ENCODE measurements at regions not wholly inside any gene's neighbourhood (a gene's known extent, or its start where the extent isn't known, plus 50 kb on each side); places are given as distances from the start of the nearest gene placed in this dataset.

GRCh38 chr11:79623375-79623774 lies 182.5 kb upstream of the TENM4 start (continued):
- TF ChIP-seq ZNF33B (CRISPR knock-in tag; IDR thresholded peaks at IDR 0.05): no peak
- TF ChIP-seq CENPT (CRISPR knock-in tag; IDR thresholded peaks at IDR 0.05; ENCODE audit: low read depth): no peak
- no peak for TF ChIP-seq RELA (CRISPR knock-in tag; IDR thresholded peaks at IDR 0.05)
- TF ChIP-seq U2AF1 (optimal IDR thresholded peaks at IDR 0.05; ENCODE audit: low read depth, low read length): no peak
- TF ChIP-seq ZNF235 (CRISPR knock-in tag; IDR thresholded peaks at IDR 0.05; ENCODE audit: borderline replicate concordance): no peak

- H2AFZ ChIP-seq (ENCODE audit: low read length): no peak overlapping the region
- ChIA-PET POLR2A (no interaction called here), CTCF (ENCODE audit: low intra/inter-chr PET ratio, low total read pairs) (no interaction called here)
- H3K27me3 ChIP-seq (ENCODE audit: control insufficient read depth in 1 of 2, insufficient read depth in 2 of 2, low read length in 2 of 2): no peaks in the 10 kb centered on the region
- no peaks in the 10 kb centered on the region for H3K4me1 ChIP-seq (ENCODE audit: insufficient read depth, low read length)
- no peaks in the 10 kb centered on the region for H3K79me2 ChIP-seq (ENCODE audit: insufficient read depth, low read length)
- DNase-seq (ENCODE audit: low spot score) (no peak), FAIRE-seq (no peak), ATAC-seq (no peak)
- TF ChIP-seq ZNF280D (CRISPR knock-in tag; IDR thresholded peaks at IDR 0.05) (no peak), IRX3 (CRISPR knock-in tag; IDR thresholded peaks at IDR 0.05; ENCODE audit: borderline replicate concordance, low read depth) (no peak), MTF2 (CRISPR knock-in tag; IDR thresholded peaks at IDR 0.05; ENCODE audit: borderline replicate concordance) (no peak), ZNF329 (CRISPR knock-in tag; IDR thresholded peaks at IDR 0.05; ENCODE audit: low read depth) (no peak), ZNF263 (CRISPR knock-in tag; IDR thresholded peaks at IDR 0.05) (no peak), ISL2 (CRISPR knock-in tag; IDR thresholded peaks at IDR 0.05) (no peak), ZSCAN9 (CRISPR knock-in tag; IDR thresholded peaks at IDR 0.05; ENCODE audit: borderline replicate concordance) (no peak), ZNF20 (CRISPR knock-in tag; IDR thresholded peaks at IDR 0.05) (no peak), NR2F2 (IDR thresholded peaks at IDR 0.05; ENCODE audit: borderline replicate concordance, low read depth) (no peak), NFATC3 (CRISPR knock-in tag; IDR thresholded peaks at IDR 0.05) (no peak), PCBP2 (optimal IDR thresholded peaks at IDR 0.05; ENCODE audit: low read depth, low read length, poor library complexity, severe bottlenecking) (no peak), PRMT3 (CRISPR knock-in tag; IDR thresholded peaks at IDR 0.05; ENCODE audit: borderline replicate concordance, low read depth) (no peak), XBP1 (CRISPR knock-in tag; IDR thresholded peaks at IDR 0.05) (no peak), ZNF33B (CRISPR knock-in tag; IDR thresholded peaks at IDR 0.05) (no peak), ZNF382 (CRISPR knock-in tag; IDR thresholded peaks at IDR 0.05; ENCODE audit: borderline replicate concordance) (no peak), CEBPG (CRISPR knock-in tag; IDR thresholded peaks at IDR 0.05) (no peak), ZNF724P (CRISPR knock-in tag; IDR thresholded peaks at IDR 0.05; ENCODE audit: borderline replicate concordance) (no peak), ZNF589 (CRISPR knock-in tag; conservative IDR thresholded peaks at IDR 0.05) (no peak)
- H4K20me1 ChIP-seq (ENCODE audit: insufficient read depth, low read length): no peaks in the 10 kb centered on the region
- intact Hi-C loops (cut with micrococcal nuclease; ENCODE audit: unreplicated experiment) (no loop called here), in situ Hi-C loops (cut with HindIII; ENCODE audit: extremely low pct_ligation_motif_present, low pct_unique_long_range_greater_than_20kb) (no loop called here)
- no peak overlapping the region for H3K9ac ChIP-seq (ENCODE audit: insufficient read depth, low read depth, low read length)
- no peak overlapping the region for H3K4me2 ChIP-seq (ENCODE audit: low read depth, low read length)
- 0% methylated on average over 2 of the region's 3 CpGs for WGBS (ENCODE audit: low lambda C conversion rate)
- no peak overlapping the region for H3K4me3 ChIP-seq (replicated peaks in 1 of 3; ENCODE audit: insufficient read depth in 1 of 3, low read depth in 2 of 3, low read length in 3 of 3)
- no TSS peak for BruUV-seq (replicated peaks)
- H3K36me3 ChIP-seq (replicated peaks in 1 of 2; ENCODE audit: control insufficient read depth in 1 of 2, insufficient read depth in 2 of 2, low read length in 2 of 2): no peaks in the 10 kb centered on the region
- H3K27ac ChIP-seq (ENCODE audit: extremely low read length, insufficient read depth, low read length): no peak overlapping the region
- no peaks in the 10 kb centered on the region for H3K9me3 ChIP-seq (ENCODE audit: low read length)
These were observed 176.7 kb upstream of the TENM4 start for GRCh38 chr11:79617561-79617960.
